ENCODE measurements at regions not wholly inside any gene's neighbourhood (a gene's known extent, or its start where the extent isn't known, plus 50 kb on each side); places are given as distances from the start of the nearest gene placed in this dataset.

GRCh38 chr5:96318569-96319110 lies 114.4 kb downstream of the PCSK1 start:
- ATAC-seq (no peak), DNase-seq (ENCODE audit: low spot score) (no peak)
- peaks cover 4% of the 10 kb centered on the region; the same call in 1 of the 2 replicates for H3K4me1 Mint-ChIP-seq
- CTCF ChIA-PET = no interaction called here
- H3K27ac Mint-ChIP-seq = no peak overlapping the region
- no peaks in the 10 kb centered on the region for H3K9me3 Mint-ChIP-seq
- H3K27me3 Mint-ChIP-seq (ENCODE audit: low read depth) = no peaks in the 10 kb centered on the region
- H3K36me3 Mint-ChIP-seq = no peaks in the 10 kb centered on the region
- POLR2A ChIA-PET = no interaction called here
- no peak for TF ChIP-seq ZNF396 (CRISPR knock-in tag; IDR thresholded peaks at IDR 0.05; ENCODE audit: borderline replicate concordance)
- TF ChIP-seq E2F1 (CRISPR knock-in tag; IDR thresholded peaks at IDR 0.05) = no peak
- TF ChIP-seq ATF1 (CRISPR knock-in tag; IDR thresholded peaks at IDR 0.05) = no peak
- no peak for TF ChIP-seq EMX1 (CRISPR knock-in tag; IDR thresholded peaks at IDR 0.05)
- TF ChIP-seq NR3C1 (CRISPR knock-in tag; conservative IDR thresholded peaks at IDR 0.05; ENCODE audit: low read depth) = no peak
- TF ChIP-seq NFE2L1 (CRISPR knock-in tag; IDR thresholded peaks at IDR 0.05) = no peak
- TF ChIP-seq JUN (CRISPR knock-in tag; IDR thresholded peaks at IDR 0.05) = no peak
- no peak for TF ChIP-seq GTF2I (CRISPR knock-in tag; conservative IDR thresholded peaks at IDR 0.05)
- no peak for TF ChIP-seq AFF4 (CRISPR knock-in tag; IDR thresholded peaks at IDR 0.05; ENCODE audit: borderline replicate concordance)
- TF ChIP-seq FOXK1 (CRISPR knock-in tag; IDR thresholded peaks at IDR 0.05) = no peak
- H3K4me3 Mint-ChIP-seq = no peak overlapping the region

GRCh38 chr5:96317945-96318344 lies 115.1 kb downstream of the PCSK1 start:
- H3K36me3 Mint-ChIP-seq = no peaks in the 10 kb centered on the region
- ATAC-seq = no peak
- H3K4me3 Mint-ChIP-seq = no peak overlapping the region
- DNase-seq (ENCODE audit: low spot score) = no peak
- no peak for TF ChIP-seq TCF7 (CRISPR knock-in tag; IDR thresholded peaks at IDR 0.05; ENCODE audit: low read depth)
- no peak for TF ChIP-seq HMGXB4 (CRISPR knock-in tag; IDR thresholded peaks at IDR 0.05)
- no peak for TF ChIP-seq ZSCAN18 (CRISPR knock-in tag; IDR thresholded peaks at IDR 0.05)
- TF ChIP-seq CREM (CRISPR knock-in tag; IDR thresholded peaks at IDR 0.05) = no peak
- no peak for TF ChIP-seq USF2 (CRISPR knock-in tag; IDR thresholded peaks at IDR 0.05)
- no peak for TF ChIP-seq ZMAT4 (CRISPR knock-in tag; IDR thresholded peaks at IDR 0.05)
- no peak for TF ChIP-seq ELF4 (CRISPR knock-in tag; IDR thresholded peaks at IDR 0.05; ENCODE audit: low read depth)
- TF ChIP-seq ZNF281 (CRISPR knock-in tag; IDR thresholded peaks at IDR 0.05) = no peak
- TF ChIP-seq ZNF532 (CRISPR knock-in tag; IDR thresholded peaks at IDR 0.05; ENCODE audit: borderline replicate concordance) = no peak
- ChIA-PET CTCF (no interaction called here), POLR2A (no interaction called here)
- no peak overlapping the region for H3K27ac Mint-ChIP-seq
- H3K9me3 Mint-ChIP-seq = no peaks in the 10 kb centered on the region
- H3K4me1 Mint-ChIP-seq = peaks cover 4% of the 10 kb centered on the region; the same call in 1 of the 2 replicates
- H3K27me3 Mint-ChIP-seq (ENCODE audit: low read depth) = no peaks in the 10 kb centered on the region
